Lower lobe of right lung (tissue), 2 donors: ENCODE measurements at regions not wholly inside any gene's neighbourhood (a gene's known extent, or its start where the extent isn't known, plus 50 kb on each side); places are given as distances from the start of the nearest gene placed in this dataset.

ENCODE experiments used
- ATAC-seq, 2 donors: fragments of 200-7000 bp; cut with Tn5 transposase; one replicate each; pipeline ENCODE4 v1.9.1; 2020 to 2022; ENCODE audit warnings: mild to moderate bottlenecking in 2 of 2, moderate library complexity in 2 of 2
- DNase-seq: peaks from one replicate; pipeline ENCODE4 v3.0.0-alpha.2; 2020
- H3K27ac ChIP-seq: fragments of 200-600 bp; one replicate; pipeline ENCODE4 v1.8.0; 2022
- H3K27me3 ChIP-seq: fragments of 200-600 bp; one replicate; pipeline ENCODE4 v1.8.0; 2022; ENCODE audit warnings: low read depth
- H3K36me3 ChIP-seq: fragments of 200-600 bp; one replicate; pipeline ENCODE4 v1.8.0; 2022; ENCODE audit warnings: mild to moderate bottlenecking
- H3K4me1 ChIP-seq: fragments of 200-600 bp; one replicate; pipeline ENCODE4 v1.8.0; 2022
- H3K4me3 ChIP-seq: fragments of 200-600 bp; one replicate; pipeline ENCODE4 v1.8.0; 2022; ENCODE audit warnings: mild to moderate bottlenecking
- H3K9me3 ChIP-seq: fragments of 200-600 bp; one replicate; pipeline ENCODE4 v1.8.0; 2022
- CTCF ChIP-seq: fragments of 200-600 bp; IDR thresholded peaks from one replicate; pipeline ENCODE4 v1.8.0; 2022; ENCODE audit warnings: antibody characterized with exemption, mild to moderate bottlenecking
- intact Hi-C: fragments of 100-400 bp; cut with DNase I; formaldehyde crosslinking; loops from one replicate; pipeline ENCODE4 v1.11.0; 2022
- donor health status: DM: no; HTN: yes; CAD: no; lungs with severe emphysema.

- intact Hi-C loops, result no loop called here
- H3K27me3 ChIP-seq, result no peaks in the 10 kb centered on the region
- ATAC-seq (no peak), DNase-seq (no peak)
- no peak overlapping the region for H3K4me3 ChIP-seq
- no peak overlapping the region for H3K27ac ChIP-seq
- no peaks in the 10 kb centered on the region for H3K4me1 ChIP-seq
- H3K9me3 ChIP-seq, result no peaks in the 10 kb centered on the region
- no peaks in the 10 kb centered on the region for H3K36me3 ChIP-seq
- TF ChIP-seq CTCF, result no peak
Measured at GRCh38 chr12:11564984-11565651, 84.4 kb upstream of the ETV6 start.

- Histone ChIP-seq H3K4me1 (no peaks in the 10 kb centered on the region), H3K9me3 (no peaks in the 10 kb centered on the region), H3K4me3 (no peak overlapping the region), H3K27me3 (no peaks in the 10 kb centered on the region), H3K27ac (no peak overlapping the region), H3K36me3 (no peaks in the 10 kb centered on the region)
- intact Hi-C loops, result no loop called here
- DNase-seq (no peak), ATAC-seq (no peak)
- TF ChIP-seq CTCF, result no peak
Measured at GRCh38 chr12:11565752-11566151, 83.7 kb upstream of the ETV6 start.

GRCh38 chr12:11568155-11568761, 81.2 kb upstream of the ETV6 start:
- no peaks in the 10 kb centered on the region for H3K4me1 ChIP-seq
- H3K36me3 ChIP-seq, result no peaks in the 10 kb centered on the region
- no peak for TF ChIP-seq CTCF
- H3K27ac ChIP-seq, result no peak overlapping the region
- intact Hi-C loops, result no loop called here
- DNase-seq, result no peak
- no peak for ATAC-seq
- no peaks in the 10 kb centered on the region for H3K9me3 ChIP-seq
- H3K27me3 ChIP-seq, result no peaks in the 10 kb centered on the region
- H3K4me3 ChIP-seq, result no peak overlapping the region

- no peak for DNase-seq
- no peak for ATAC-seq
- intact Hi-C loops, result no loop called here
- Histone ChIP-seq H3K4me3 (no peak overlapping the region), H3K27ac (no peak overlapping the region), H3K9me3 (no peaks in the 10 kb centered on the region), H3K27me3 (no peaks in the 10 kb centered on the region), H3K36me3 (no peaks in the 10 kb centered on the region), H3K4me1 (no peaks in the 10 kb centered on the region)
- TF ChIP-seq CTCF, result no peak
Measured at GRCh38 chr12:11568762-11569478, 80.6 kb upstream of the ETV6 start.

- Histone ChIP-seq H3K27ac (no peak overlapping the region), H3K36me3 (no peaks in the 10 kb centered on the region), H3K4me3 (no peak overlapping the region), H3K4me1 (no peaks in the 10 kb centered on the region), H3K9me3 (no peaks in the 10 kb centered on the region), H3K27me3 (no peaks in the 10 kb centered on the region)
- DNase-seq (no peak), ATAC-seq (no peak)
- intact Hi-C loops, result no loop called here
- no peak for TF ChIP-seq CTCF
Measured at GRCh38 chr12:11569716-11570115, 79.8 kb upstream of the ETV6 start.
